SH-SY5Y (cell line): ENCODE measurements at regions not wholly inside any gene's neighbourhood (a gene's known extent, or its start where the extent isn't known, plus 50 kb on each side); places are given as distances from the start of the nearest gene placed in this dataset.

Experiments used
- GATA2 ChIP-seq: IDR thresholded peaks from 2 replicates; pipeline ENCODE4 v1.6.1; 2011; ENCODE audit warnings: mild to moderate bottlenecking, low read depth, low read length
- GATA3 ChIP-seq: IDR thresholded peaks from 2 replicates; pipeline ENCODE4 v1.6.1; 2011; ENCODE audit warnings: low read depth, mild to moderate bottlenecking, low read length, moderate library complexity

GRCh38 chr6:141421378-141421777, 711.3 kb upstream of the GJE1 start:
- no peak for TF ChIP-seq GATA2
- no peak for TF ChIP-seq GATA3
